Fibroblast of lung (primary cell): ENCODE measurements at regions not wholly inside any gene's neighbourhood (a gene's known extent, or its start where the extent isn't known, plus 50 kb on each side); places are given as distances from the start of the nearest gene placed in this dataset.

Source experiments
- EZH2 ChIP-seq: IDR thresholded peaks from 2 replicates; pipeline ENCODE4 v1.5.1; 2012; ENCODE audit warnings: low read length, control low read depth, mild to moderate bottlenecking; ENCODE audit errors: missing control alignments
- TF ChIP-seq, protein P1 (sequence below), 2 donors: IDR thresholded peaks in 1 of 2; conservative IDR thresholded peaks in 1 of 2; 1 replicate in 1 of 2; 2 replicates in 1 of 2; pipeline ENCODE4 v1.5.1; 2011 to 2012; ENCODE audit warnings: low read length in 2 of 2, control low read depth in 1 of 2, inconsistent platforms in 1 of 2, low read depth in 1 of 2, mild to moderate bottlenecking in 1 of 2

DNA sequence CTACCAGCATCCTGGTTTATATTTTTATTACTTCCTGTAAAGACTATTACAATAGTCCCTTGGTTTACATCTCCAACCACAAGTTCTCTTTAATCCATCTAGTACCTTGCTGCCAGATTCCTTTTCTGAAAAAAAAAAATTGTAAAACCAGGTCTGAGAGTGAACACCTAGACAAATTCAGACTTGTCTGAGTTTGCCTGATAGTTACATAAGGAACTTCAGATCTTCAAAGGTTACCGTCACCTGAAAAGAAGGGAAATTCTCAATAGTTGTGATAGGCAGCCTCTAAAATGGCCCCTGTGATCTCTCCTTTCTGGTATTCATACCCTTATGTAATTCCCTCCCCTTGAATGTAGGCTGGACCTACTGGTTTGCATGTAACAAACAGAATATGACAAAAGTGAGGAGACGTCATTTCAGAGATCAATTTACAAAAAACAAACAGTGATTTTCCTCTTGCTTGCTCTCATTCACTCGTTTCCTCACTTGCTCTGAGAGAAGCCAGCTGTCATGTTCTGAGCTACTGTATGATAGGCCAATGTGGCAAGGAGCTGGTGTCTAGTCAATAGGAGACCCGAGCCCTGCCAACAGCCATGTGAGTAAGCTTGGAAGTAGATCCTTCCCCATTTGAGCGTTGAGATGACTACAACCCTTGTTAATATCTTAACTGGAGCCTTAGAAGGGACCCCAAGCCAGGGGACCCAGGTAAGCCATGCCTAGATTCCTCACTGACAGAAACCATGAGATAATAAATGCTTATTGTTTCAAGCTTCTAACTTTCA is 110.9 kb upstream of the LSM8 start:
- TF ChIP-seq, protein P1, sequence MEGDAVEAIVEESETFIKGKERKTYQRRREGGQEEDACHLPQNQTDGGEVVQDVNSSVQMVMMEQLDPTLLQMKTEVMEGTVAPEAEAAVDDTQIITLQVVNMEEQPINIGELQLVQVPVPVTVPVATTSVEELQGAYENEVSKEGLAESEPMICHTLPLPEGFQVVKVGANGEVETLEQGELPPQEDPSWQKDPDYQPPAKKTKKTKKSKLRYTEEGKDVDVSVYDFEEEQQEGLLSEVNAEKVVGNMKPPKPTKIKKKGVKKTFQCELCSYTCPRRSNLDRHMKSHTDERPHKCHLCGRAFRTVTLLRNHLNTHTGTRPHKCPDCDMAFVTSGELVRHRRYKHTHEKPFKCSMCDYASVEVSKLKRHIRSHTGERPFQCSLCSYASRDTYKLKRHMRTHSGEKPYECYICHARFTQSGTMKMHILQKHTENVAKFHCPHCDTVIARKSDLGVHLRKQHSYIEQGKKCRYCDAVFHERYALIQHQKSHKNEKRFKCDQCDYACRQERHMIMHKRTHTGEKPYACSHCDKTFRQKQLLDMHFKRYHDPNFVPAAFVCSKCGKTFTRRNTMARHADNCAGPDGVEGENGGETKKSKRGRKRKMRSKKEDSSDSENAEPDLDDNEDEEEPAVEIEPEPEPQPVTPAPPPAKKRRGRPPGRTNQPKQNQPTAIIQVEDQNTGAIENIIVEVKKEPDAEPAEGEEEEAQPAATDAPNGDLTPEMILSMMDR (conservative IDR thresholded peaks at IDR 0.05 in 1 of 2, IDR thresholded peaks at IDR 0.05 in 1 of 2; ENCODE audit: low read depth in 1 of 2, low read length in 2 of 2), result no peak
- no peak for TF ChIP-seq EZH2
